H1 (cell line): ENCODE measurements at regions not wholly inside any gene's neighbourhood (a gene's known extent, or its start where the extent isn't known, plus 50 kb on each side); places are given as distances from the start of the nearest gene placed in this dataset.

Experiments used
- CTCF ChIA-PET: fragments of 300-600 bp; sonication (Branson Sonifier 250); formaldehyde crosslinking; loops from one replicate; lab custom pipeline; 2021; ENCODE audit not compliant: partially characterized antibody; lab: Charles Lee
- POLR2A ChIA-PET: fragments of 300-600 bp; sonication (Branson Sonifier 250); formaldehyde crosslinking; loops from one replicate; lab custom pipeline; 2021; ENCODE audit warnings: inconsistent platforms; ENCODE audit not compliant: partially characterized antibody; lab: Charles Lee
- DNase-seq, 2 experiments: peaks; one replicate each; pipeline versions ENCODE4 v3.0.0 to v3.0.0-alpha.2; 2010 to 2022; ENCODE audit warnings: low spot score in 2 of 2, low read depth in 1 of 2, mixed read lengths in 1 of 2
- FAIRE-seq: peaks from 2 replicates; lab custom pipeline; 2011; peaks lifted over from hg19 to GRCh38; lab: Jason Lieb, UNC
- H2AFZ ChIP-seq: 2 replicates; pipeline ENCODE4 v1.8.1; 2012; ENCODE audit warnings: low read length, inconsistent platforms
- H2AK5ac ChIP-seq: 2 replicates; pipeline ENCODE4 v1.6.1; 2013; ENCODE audit warnings: low read depth, low read length
- H2BK120ac ChIP-seq: replicated peaks from 2 replicates; pipeline ENCODE3; 2013; ENCODE audit warnings: low read depth, low read length, inconsistent platforms
- H2BK12ac ChIP-seq: 2 replicates; pipeline ENCODE4 v1.6.1; 2013; ENCODE audit warnings: low read depth, low read length
- H2BK15ac ChIP-seq: 2 replicates; pipeline ENCODE4 v1.6.1; 2013; ENCODE audit warnings: low read length
- H2BK20ac ChIP-seq: 2 replicates; pipeline ENCODE4 v1.6.1; 2013; ENCODE audit warnings: low read length
- H2BK5ac ChIP-seq: 2 replicates; pipeline ENCODE4 v1.6.1; 2013; ENCODE audit warnings: low read depth, low read length
- H3K14ac ChIP-seq: 2 replicates; pipeline ENCODE4 v1.6.1; 2013; ENCODE audit warnings: inconsistent platforms; ENCODE audit not compliant: insufficient read length
- H3K18ac ChIP-seq: 2 replicates; pipeline ENCODE4 v1.6.1; 2013; ENCODE audit warnings: low read length; ENCODE audit errors: extremely low read depth
- H3K23ac ChIP-seq: 2 replicates; pipeline ENCODE4 v1.6.1; 2013; ENCODE audit warnings: inconsistent platforms; ENCODE audit not compliant: insufficient read length
- H3K23me2 ChIP-seq: 2 replicates; pipeline ENCODE4 v1.6.1; 2013; ENCODE audit warnings: low read depth, low read length
- H3K27ac ChIP-seq: 2 replicates; pipeline ENCODE4 v1.6.1; 2011; ENCODE audit warnings: low read depth, low read length, inconsistent platforms
- H3K27me3 ChIP-seq, 4 experiments: replicated peaks in 1 of 4; 1 replicate in 1 of 4; 2 replicates in 3 of 4; pipeline versions ENCODE4 v1.6.1 to v1.8.1; 2011 to 2013; ENCODE audit warnings: low read length in 3 of 4, mild to moderate bottlenecking in 3 of 4, inconsistent platforms in 2 of 4, mixed read lengths in 2 of 4, moderate library complexity in 1 of 4; ENCODE audit not compliant: control insufficient read depth in 3 of 4, insufficient read depth in 3 of 4; ENCODE audit errors: extremely low read depth in 1 of 4
- H3K36me3 ChIP-seq, 4 experiments: 2 replicates each; pipeline versions ENCODE4 v1.6.1 to v1.8.1; 2011 to 2013; ENCODE audit warnings: mild to moderate bottlenecking in 4 of 4, low read length in 3 of 4, moderate library complexity in 2 of 4, control low read depth in 1 of 4, inconsistent platforms in 1 of 4; ENCODE audit not compliant: insufficient read depth in 4 of 4, control insufficient read depth in 2 of 4
- H3K4ac ChIP-seq: replicated peaks from 2 replicates; pipeline ENCODE3; 2013; ENCODE audit warnings: low read length, low read depth, mixed read lengths, inconsistent platforms; ENCODE audit not compliant: insufficient read length
- H3K4me1 ChIP-seq, 4 experiments: replicated peaks in 1 of 4; 1 replicate in 1 of 4; 2 replicates in 3 of 4; pipeline versions ENCODE4 v1.6.1 to v1.8.1; 2011 to 2013; ENCODE audit warnings: low read length in 3 of 4, inconsistent platforms in 2 of 4, mixed read lengths in 1 of 4; ENCODE audit not compliant: insufficient read depth in 4 of 4, control insufficient read depth in 3 of 4
- H3K4me2 ChIP-seq, 2 experiments: 2 replicates each; pipeline versions ENCODE4 v1.6.1 to v1.8.1; 2011 to 2013; ENCODE audit warnings: low read depth in 2 of 2, low read length in 2 of 2, control low read depth in 1 of 2, inconsistent platforms in 1 of 2, mild to moderate bottlenecking in 1 of 2; ENCODE audit not compliant: insufficient read depth in 1 of 2
- H3K4me3 ChIP-seq, 4 experiments: fragments of 200-600, 300-600 bp in 1 of 4; sonication (generic), shearing (Covaris generic), sonication (Bioruptor Twin) in 1 of 4; 2 replicates each; pipeline versions ENCODE4 v1.5.1 to v1.8.1; 2011 to 2016; ENCODE audit warnings: low read length in 4 of 4, low read depth in 3 of 4, control low read depth in 2 of 4, inconsistent platforms in 2 of 4, mild to moderate bottlenecking in 2 of 4, mixed read lengths in 1 of 4, moderate library complexity in 1 of 4; ENCODE audit not compliant: insufficient read depth in 2 of 4; ENCODE audit errors: extremely low read depth in 1 of 4
- H3K56ac ChIP-seq: replicated peaks from 2 replicates; pipeline ENCODE3; 2013; ENCODE audit warnings: low read depth, mild to moderate bottlenecking, mixed read lengths, low read length, inconsistent platforms; ENCODE audit not compliant: insufficient read length
- H3K79me1 ChIP-seq: 2 replicates; pipeline ENCODE4 v1.6.1; 2013; ENCODE audit warnings: low read depth, low read length, control low read depth
- H3K79me2 ChIP-seq, 2 experiments: 2 replicates each; pipeline versions ENCODE4 v1.6.1 to v1.8.1; 2012 to 2013; ENCODE audit warnings: low read length in 2 of 2, mild to moderate bottlenecking in 2 of 2, inconsistent platforms in 1 of 2; ENCODE audit not compliant: insufficient read depth in 2 of 2, control insufficient read depth in 1 of 2
- H3K9ac ChIP-seq, 4 experiments: replicated peaks in 1 of 4; 1 replicate in 1 of 4; 2 replicates in 3 of 4; pipeline versions ENCODE4 v1.6.1 to v1.8.1; 2011 to 2013; ENCODE audit warnings: low read depth in 3 of 4, low read length in 3 of 4, control low read depth in 2 of 4, mild to moderate bottlenecking in 2 of 4, moderate library complexity in 2 of 4, inconsistent platforms in 1 of 4; ENCODE audit errors: extremely low read depth in 1 of 4
- H3K9me3 ChIP-seq, 2 experiments: 2 replicates each; pipeline versions ENCODE4 v1.6.1 to v1.8.1; 2012 to 2013; ENCODE audit warnings: mild to moderate bottlenecking in 2 of 2, moderate library complexity in 2 of 2, control low read depth in 1 of 2, inconsistent platforms in 1 of 2, low read depth in 1 of 2, low read length in 1 of 2, mixed read lengths in 1 of 2; ENCODE audit not compliant: insufficient read depth in 2 of 2
- H4K20me1 ChIP-seq, 2 experiments: replicated peaks in 1 of 2; 2 replicates each; pipeline versions ENCODE3 to v1.8.1; 2011 to 2013; ENCODE audit warnings: inconsistent platforms in 2 of 2, low read length in 2 of 2, mild to moderate bottlenecking in 1 of 2; ENCODE audit not compliant: insufficient read depth in 2 of 2, control insufficient read depth in 1 of 2
- H4K5ac ChIP-seq: 2 replicates; pipeline ENCODE4 v1.6.1; 2013; ENCODE audit warnings: low read length, low read depth, mixed read lengths, inconsistent platforms; ENCODE audit not compliant: insufficient read length
- H4K8ac ChIP-seq: 2 replicates; pipeline ENCODE4 v1.8.0; 2013; ENCODE audit warnings: mild to moderate bottlenecking, moderate library complexity, low read length, inconsistent platforms; ENCODE audit not compliant: insufficient read depth; ENCODE audit errors: extremely low read depth
- H4K91ac ChIP-seq: replicated peaks from 2 replicates; pipeline ENCODE3; 2013; ENCODE audit warnings: low read length, mixed read lengths, inconsistent platforms; ENCODE audit not compliant: insufficient read length
- BACH1 ChIP-seq: IDR thresholded peaks from 2 replicates; pipeline ENCODE4 v1.6.1; 2012; ENCODE audit warnings: low read length, improper control_type of control experiment
- CTBP2 ChIP-seq: IDR thresholded peaks from 2 replicates; pipeline ENCODE4 v1.7.0; 2011; ENCODE audit warnings: borderline replicate concordance, mild to moderate bottlenecking, moderate library complexity, mixed read lengths, low read length; ENCODE audit not compliant: insufficient read depth, insufficient read length
- EGR1 ChIP-seq: IDR thresholded peaks from 2 replicates; pipeline ENCODE4 v1.6.1; 2011; ENCODE audit warnings: low read depth, low read length, borderline replicate concordance
- JUN ChIP-seq: IDR thresholded peaks from 2 replicates; pipeline ENCODE4 v1.6.1; 2011; ENCODE audit warnings: low read depth, mild to moderate bottlenecking, improper control_type of control experiment, low read length
- KDM1A ChIP-seq: fragments of 200-600, 300-600 bp; sonication (generic); IDR thresholded peaks from 2 replicates; pipeline ENCODE4 v1.7.1; 2016; ENCODE audit warnings: mild to moderate bottlenecking, low read length, borderline replicate concordance
- MAFK ChIP-seq: IDR thresholded peaks from 2 replicates; pipeline ENCODE4 v1.6.1; 2012; ENCODE audit warnings: low read depth, mild to moderate bottlenecking, improper control_type of control experiment, low read length
- SP1 ChIP-seq: IDR thresholded peaks from 2 replicates; pipeline ENCODE4 v1.6.1; 2011; ENCODE audit warnings: low read depth, low read length
- SP2 ChIP-seq: IDR thresholded peaks from 2 replicates; pipeline ENCODE4 v1.6.1; 2012; ENCODE audit warnings: mild to moderate bottlenecking, low read length, inconsistent platforms
- SUZ12 ChIP-seq: fragments of 200-600 bp; sonication (generic); IDR thresholded peaks from 2 replicates; pipeline ENCODE4 v1.6.1; 2012; ENCODE audit warnings: mild to moderate bottlenecking, inconsistent platforms, low read length, moderate library complexity, mixed read lengths
- WGBS, 2 experiments: shearing (Covaris generic) in 1 of 2; methylation state at CpG; one replicate each; pipeline versions ENCODE4 v1.1.6 to v1.1.7; 2013 to 2015; ENCODE audit warnings: low lambda C conversion rate in 2 of 2, mixed read lengths in 2 of 2, inconsistent platforms in 1 of 2, low coverage in 1 of 2, missing lambda C conversion rate in 1 of 2; ENCODE audit not compliant: insufficient replicate concordance in 2 of 2, insufficient coverage in 1 of 2, insufficient read length in 1 of 2; ENCODE audit errors: extremely low coverage in 1 of 2, missing lambda C conversion rate in 1 of 2; 5-methylcytosine and 5-hydroxymethylcytosine counted together
- TF ChIP-seq, protein P1 (sequence below), 3 experiments: IDR thresholded peaks; 1 replicate in 2 of 3; 2 replicates in 1 of 3; pipeline versions ENCODE4 v1.5.1 to v1.6.1; 2011; ENCODE audit warnings: low read length in 3 of 3, mild to moderate bottlenecking in 3 of 3, inconsistent platforms in 2 of 3, low read depth in 1 of 3, moderate library complexity in 1 of 3; ENCODE audit not compliant: insufficient read depth in 1 of 3; ENCODE audit errors: control extremely low read depth in 1 of 3

- H3K9ac ChIP-seq: no peak overlapping the region
- H2BK5ac ChIP-seq: no peak overlapping the region
- 100% methylated on average over 3 of the region's 5 CpGs; no CpG with 5 or more reads in 1 of the 2 experiments for WGBS, 2 experiments
- no peak overlapping the region for H4K91ac ChIP-seq
- no peak overlapping the region for H4K5ac ChIP-seq
- H3K14ac ChIP-seq: no peak overlapping the region
- peaks cover 12 to 20% (median 17%) of the 10 kb centered on the region in 4 experiments for H3K4me1 ChIP-seq
- no peaks in the 10 kb centered on the region for H3K9me3 ChIP-seq
- TF ChIP-seq SP1: no peak
- TF ChIP-seq JUN: no peak
- TF ChIP-seq SP2: no peak
- TF ChIP-seq KDM1A: no peak
- no peak for TF ChIP-seq CTBP2
- TF ChIP-seq, protein P1, sequence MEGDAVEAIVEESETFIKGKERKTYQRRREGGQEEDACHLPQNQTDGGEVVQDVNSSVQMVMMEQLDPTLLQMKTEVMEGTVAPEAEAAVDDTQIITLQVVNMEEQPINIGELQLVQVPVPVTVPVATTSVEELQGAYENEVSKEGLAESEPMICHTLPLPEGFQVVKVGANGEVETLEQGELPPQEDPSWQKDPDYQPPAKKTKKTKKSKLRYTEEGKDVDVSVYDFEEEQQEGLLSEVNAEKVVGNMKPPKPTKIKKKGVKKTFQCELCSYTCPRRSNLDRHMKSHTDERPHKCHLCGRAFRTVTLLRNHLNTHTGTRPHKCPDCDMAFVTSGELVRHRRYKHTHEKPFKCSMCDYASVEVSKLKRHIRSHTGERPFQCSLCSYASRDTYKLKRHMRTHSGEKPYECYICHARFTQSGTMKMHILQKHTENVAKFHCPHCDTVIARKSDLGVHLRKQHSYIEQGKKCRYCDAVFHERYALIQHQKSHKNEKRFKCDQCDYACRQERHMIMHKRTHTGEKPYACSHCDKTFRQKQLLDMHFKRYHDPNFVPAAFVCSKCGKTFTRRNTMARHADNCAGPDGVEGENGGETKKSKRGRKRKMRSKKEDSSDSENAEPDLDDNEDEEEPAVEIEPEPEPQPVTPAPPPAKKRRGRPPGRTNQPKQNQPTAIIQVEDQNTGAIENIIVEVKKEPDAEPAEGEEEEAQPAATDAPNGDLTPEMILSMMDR (IDR thresholded peaks at IDR 0.05; ENCODE audit: control extremely low read depth in 1 of 3, insufficient read depth in 1 of 3, low read depth in 1 of 3, low read length in 3 of 3): no peak
- TF ChIP-seq MAFK: no peak
- TF ChIP-seq EGR1: no peak
- no peak for TF ChIP-seq BACH1
- TF ChIP-seq SUZ12: no peak
- TF ChIP-seq, all 59 proteins: peak for 0
- ChIA-PET CTCF (no interaction called here), POLR2A (no interaction called here)
- FAIRE-seq (no peak), DNase-seq (no peak)
- Histone ChIP-seq H3K23ac (no peak overlapping the region), H2BK120ac (no peak overlapping the region), H3K4me3 (no peak overlapping the region), H4K20me1 (no peaks in the 10 kb centered on the region), H2AFZ (no peak overlapping the region), H4K8ac (no peak overlapping the region), H3K23me2 (no peaks in the 10 kb centered on the region), H3K18ac (no peak overlapping the region), H3K27me3 (peaks cover 0 to 3% (median 0%) of the 10 kb centered on the region in 4 experiments; a peak in 1 of 7 replicates), H3K4me2 (no peak overlapping the region), H3K4ac (no peak overlapping the region), H3K79me1 (no peaks in the 10 kb centered on the region), H2BK15ac (no peak overlapping the region), H3K27ac (no peak overlapping the region), H2BK20ac (no peak overlapping the region), H3K56ac (no peak overlapping the region), H2AK5ac (no peak overlapping the region), H2BK12ac (no peak overlapping the region), H3K79me2 (no peaks in the 10 kb centered on the region), H3K36me3 (no peaks in the 10 kb centered on the region)
These were observed 121.3 kb upstream of the CACNA1A start for GRCh38 chr19:13627531-13627930.
